Fibroblast of villous mesenchyme (primary cell): ENCODE measurements at regions not wholly inside any gene's neighbourhood (a gene's known extent, or its start where the extent isn't known, plus 50 kb on each side); places are given as distances from the start of the nearest gene placed in this dataset.

Experiments
- DNase-seq: peaks from one replicate; pipeline ENCODE4 v3.0.0-alpha.2; 2010; ENCODE audit warnings: low read depth
- H3K4me3 ChIP-seq: 2 replicates; pipeline ENCODE4 v1.5.1; 2011; ENCODE audit warnings: low read depth, mild to moderate bottlenecking, low read length
- TF ChIP-seq, protein P1 (sequence below): IDR thresholded peaks from 2 replicates; pipeline ENCODE4 v1.5.1; 2012; ENCODE audit warnings: low read depth, mild to moderate bottlenecking, low read length; ENCODE audit not compliant: insufficient read depth

DNA sequence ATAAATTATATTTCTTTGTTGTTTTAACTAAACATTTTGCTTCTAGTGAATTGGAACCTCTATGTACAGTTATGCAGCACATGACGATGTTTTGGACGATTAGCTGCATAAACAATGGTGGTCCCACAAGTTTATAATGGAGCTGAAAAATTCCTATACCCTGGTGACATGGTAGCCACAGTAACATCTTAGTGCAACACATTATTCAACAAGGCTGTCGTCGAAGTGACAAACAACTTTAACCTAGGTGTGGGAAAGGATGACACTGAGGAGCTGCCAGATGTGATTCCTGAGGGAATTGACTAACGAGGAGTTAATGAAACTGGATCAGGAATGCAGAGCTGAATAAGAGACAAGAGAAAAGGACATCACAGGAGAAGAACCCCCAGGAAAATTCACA is 588.9 kb upstream of the EPHA6 start:
- TF ChIP-seq, protein P1, sequence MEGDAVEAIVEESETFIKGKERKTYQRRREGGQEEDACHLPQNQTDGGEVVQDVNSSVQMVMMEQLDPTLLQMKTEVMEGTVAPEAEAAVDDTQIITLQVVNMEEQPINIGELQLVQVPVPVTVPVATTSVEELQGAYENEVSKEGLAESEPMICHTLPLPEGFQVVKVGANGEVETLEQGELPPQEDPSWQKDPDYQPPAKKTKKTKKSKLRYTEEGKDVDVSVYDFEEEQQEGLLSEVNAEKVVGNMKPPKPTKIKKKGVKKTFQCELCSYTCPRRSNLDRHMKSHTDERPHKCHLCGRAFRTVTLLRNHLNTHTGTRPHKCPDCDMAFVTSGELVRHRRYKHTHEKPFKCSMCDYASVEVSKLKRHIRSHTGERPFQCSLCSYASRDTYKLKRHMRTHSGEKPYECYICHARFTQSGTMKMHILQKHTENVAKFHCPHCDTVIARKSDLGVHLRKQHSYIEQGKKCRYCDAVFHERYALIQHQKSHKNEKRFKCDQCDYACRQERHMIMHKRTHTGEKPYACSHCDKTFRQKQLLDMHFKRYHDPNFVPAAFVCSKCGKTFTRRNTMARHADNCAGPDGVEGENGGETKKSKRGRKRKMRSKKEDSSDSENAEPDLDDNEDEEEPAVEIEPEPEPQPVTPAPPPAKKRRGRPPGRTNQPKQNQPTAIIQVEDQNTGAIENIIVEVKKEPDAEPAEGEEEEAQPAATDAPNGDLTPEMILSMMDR, result no peak
- DNase-seq, result no peak

DNA sequence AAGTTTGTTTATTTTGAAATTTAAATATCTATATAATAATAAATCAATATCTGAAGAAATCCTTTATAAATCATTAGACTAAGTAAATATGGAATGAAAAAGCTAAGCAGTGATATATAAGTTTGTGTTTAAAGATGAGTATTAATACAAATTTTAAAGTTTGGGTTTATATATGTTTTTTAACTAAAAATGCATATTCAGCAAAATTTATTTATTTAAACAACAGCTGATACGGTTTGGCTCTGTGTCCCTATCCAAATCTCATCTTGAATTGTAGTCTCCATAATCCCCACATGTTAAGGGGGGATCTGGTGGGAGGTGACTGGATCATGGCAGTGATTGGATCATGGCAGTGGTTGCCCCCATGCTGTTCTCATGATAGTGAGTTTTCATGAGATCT is 580.7 kb upstream of the EPHA6 start:
- DNase-seq, result no peak
- TF ChIP-seq, protein P1, result no peak
- H3K4me3 ChIP-seq, result no peak overlapping the region

More for the DNA sequence above, 588.9 kb upstream of the EPHA6 start:
- no peak overlapping the region for H3K4me3 ChIP-seq

DNA sequence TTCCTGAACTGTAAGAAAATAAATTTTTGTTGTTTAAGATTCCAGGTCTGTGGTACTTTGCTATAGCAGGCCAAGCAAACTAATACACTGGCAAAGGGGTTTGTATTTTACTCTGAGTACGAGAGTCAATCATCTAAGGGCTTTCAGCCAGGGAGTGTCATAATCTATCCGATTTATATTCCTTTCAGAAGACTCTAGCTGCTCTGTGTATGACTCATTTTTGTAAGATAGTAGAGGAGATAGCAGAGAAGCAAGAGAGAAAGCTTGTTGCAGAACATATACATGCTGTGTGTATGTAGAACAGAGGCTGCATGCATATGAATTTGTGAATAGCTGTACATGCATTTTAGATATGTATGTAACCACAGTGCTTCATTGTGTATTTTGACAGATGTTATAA is 577.9 kb upstream of the EPHA6 start:
- no peak overlapping the region for H3K4me3 ChIP-seq
- TF ChIP-seq, protein P1, result no peak
- DNase-seq, result peak; percentile 5

DNA sequence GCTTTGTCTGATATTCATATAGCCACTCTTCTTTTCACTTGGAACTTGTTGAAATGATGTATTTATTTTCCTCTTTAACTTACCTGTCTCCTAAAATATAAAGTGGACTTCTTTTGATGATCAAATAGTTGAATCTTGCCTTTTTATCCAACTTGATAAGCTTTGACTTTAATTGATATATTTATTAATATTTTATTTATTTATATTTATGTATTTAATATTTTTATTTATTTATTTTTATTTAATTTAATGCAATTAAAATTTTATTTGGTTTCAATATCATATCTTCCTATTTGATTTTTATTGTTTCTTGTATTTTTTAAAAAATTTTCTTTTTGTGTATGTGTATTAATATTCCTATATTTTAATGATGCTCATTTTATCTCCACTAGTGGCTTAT is 555.1 kb upstream of the EPHA6 start:
- TF ChIP-seq, protein P1, result no peak
- DNase-seq, result no peak

DNA sequence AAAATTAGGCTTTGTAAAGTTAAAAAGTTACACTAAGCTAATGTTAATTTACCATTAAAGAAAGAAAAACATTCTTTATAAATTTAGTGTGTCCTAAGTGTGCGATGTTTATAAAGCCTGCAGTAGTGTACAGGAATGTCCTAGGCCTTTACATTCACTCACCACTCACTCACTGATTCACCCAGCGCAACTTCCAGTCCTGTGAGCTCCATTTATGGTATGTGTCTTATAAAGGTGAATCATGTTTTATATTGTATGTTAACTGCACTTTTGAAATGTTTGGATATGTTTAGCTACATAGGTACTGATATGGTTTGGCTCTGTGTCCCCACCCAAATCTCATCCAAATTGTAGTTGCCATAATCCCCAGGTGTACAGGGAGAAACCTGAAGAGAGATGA is 549.7 kb upstream of the EPHA6 start:
- TF ChIP-seq, protein P1, result no peak

More for the DNA sequence above, 555.1 kb upstream of the EPHA6 start:
- no peak overlapping the region for H3K4me3 ChIP-seq

DNA sequence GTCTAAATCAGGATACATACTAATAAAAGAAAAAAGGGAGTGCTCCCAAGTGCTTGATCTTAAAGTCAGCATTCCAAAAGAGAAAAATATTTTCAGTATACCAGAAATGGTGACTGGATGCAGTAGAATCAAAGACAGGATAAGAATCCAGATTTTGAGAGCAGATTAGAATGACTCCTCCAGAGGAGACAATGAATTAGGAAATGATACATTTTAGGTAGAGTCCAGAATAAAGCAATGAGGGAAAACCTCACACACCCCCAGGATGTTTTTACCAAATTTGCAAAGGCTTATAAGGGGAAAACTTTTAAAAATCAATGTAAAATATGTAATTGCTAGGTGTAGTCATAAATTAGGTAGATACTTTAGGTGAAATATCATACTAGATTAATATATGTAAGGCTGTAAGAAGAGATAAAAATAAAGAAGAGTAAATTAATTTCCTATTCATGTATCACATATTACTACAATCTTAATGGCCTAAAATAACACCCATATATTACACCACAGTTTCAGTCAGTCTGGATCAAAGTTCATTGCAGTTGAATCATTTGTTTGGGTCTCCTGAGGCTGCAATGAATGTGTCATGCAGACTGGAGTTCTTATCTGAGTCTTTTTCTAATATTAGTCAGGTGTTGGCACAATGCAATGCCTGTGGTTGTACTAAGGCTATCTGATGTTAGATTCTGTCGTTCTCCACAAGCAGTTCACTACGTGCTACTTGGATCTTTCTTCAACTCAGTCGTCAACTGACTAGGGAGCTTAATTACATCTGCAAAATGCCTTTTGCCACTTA is 547.8 kb upstream of the EPHA6 start:
- DNase-seq, result peak; percentile 33
- TF ChIP-seq, protein P1, result no peak
- H3K4me3 ChIP-seq, result no peak overlapping the region

More for the DNA sequence above, 549.7 kb upstream of the EPHA6 start:
- no peak overlapping the region for H3K4me3 ChIP-seq
- DNase-seq, result no peak
